NCI-H748 treated with DMSO at 0.1 percent for 48 hours (cell line): ENCODE measurements at regions not wholly inside any gene's neighbourhood (a gene's known extent, or its start where the extent isn't known, plus 50 kb on each side); places are given as distances from the start of the nearest gene placed in this dataset.
"Not testable (repeated sequence)": the region's sequence is repeated elsewhere in the genome, so short reads cannot be mapped to it uniquely, and the experiment has no call there.

Source experiments
- DNase-seq: peaks from one replicate; lab custom pipeline; 2025; lab: John Stamatoyannopoulos, UW

GRCh38 chr3:11898611-11899325, 52.1 kb upstream of the TAMM41 start:
- DNase-seq: no peak

- not testable (repeated sequence) for DNase-seq
These were observed 52.7 kb upstream of the TAMM41 start for GRCh38 chr3:11899389-11899788.

- no peak for DNase-seq
These were observed 53.1 kb upstream of the TAMM41 start for GRCh38 chr3:11899826-11900225.

GRCh38 chr3:11900824-11901223, 54.1 kb upstream of the TAMM41 start:
- DNase-seq: no peak

GRCh38 chr3:11901286-11901875, 54.7 kb upstream of the TAMM41 start:
- DNase-seq: no peak

GRCh38 chr3:11903047-11903446, 56.4 kb upstream of the TAMM41 start:
- DNase-seq: no peak

GRCh38 chr3:11903447-11903846, 56.8 kb upstream of the TAMM41 start:
- DNase-seq: no peak

GRCh38 chr3:11904157-11904556, 57.5 kb upstream of the TAMM41 start:
- no peak for DNase-seq

GRCh38 chr3:11906407-11906806, 59.7 kb upstream of the TAMM41 start:
- DNase-seq: no peak

GRCh38 chr3:11907667-11908660, 61.3 kb upstream of the TAMM41 start:
- no peak for DNase-seq

GRCh38 chr3:11908981-11909698, 62.5 kb upstream of the TAMM41 start:
- DNase-seq: no peak

- no peak for DNase-seq
These were observed 63.0 kb upstream of the TAMM41 start for GRCh38 chr3:11909726-11910125.

- DNase-seq: not testable (repeated sequence)
These were observed 63.7 kb upstream of the TAMM41 start for GRCh38 chr3:11910216-11910930.

- DNase-seq: no peak
These were observed 64.4 kb upstream of the TAMM41 start for GRCh38 chr3:11910971-11911531.

- DNase-seq: not testable (repeated sequence)
These were observed 65.2 kb upstream of the TAMM41 start for GRCh38 chr3:11911887-11912286.

GRCh38 chr3:11913316-11913715, 66.6 kb upstream of the TAMM41 start:
- DNase-seq: no peak

- no peak for DNase-seq
These were observed 67.4 kb upstream of the TAMM41 start for GRCh38 chr3:11914041-11914440.

- DNase-seq: no peak
These were observed 68.0 kb upstream of the TAMM41 start for GRCh38 chr3:11914651-11915050.

GRCh38 chr3:11915621-11916424, 69.1 kb upstream of the TAMM41 start:
- no peak for DNase-seq

- not testable (repeated sequence) for DNase-seq
These were observed 69.7 kb upstream of the TAMM41 start for GRCh38 chr3:11916425-11916762.
